ENCODE measurements at regions not wholly inside any gene's neighbourhood (a gene's known extent, or its start where the extent isn't known, plus 50 kb on each side); places are given as distances from the start of the nearest gene placed in this dataset.
"Not testable (repeated sequence)": the region's sequence is repeated elsewhere in the genome, so short reads cannot be mapped to it uniquely, and the experiment has no call there.

GRCh38 chr7:91383905-91384274, 119.7 kb downstream of the FZD1 start:
- no peak for DNase-seq (ENCODE audit: low read depth in 1 of 2, low spot score in 1 of 2)
- in situ Hi-C loops (cut with HindIII; ENCODE audit: low pct_unique_long_range_greater_than_20kb, low sequenced_read_pairs), result no loop called here
- no peak for TF ChIP-seq JUND (IDR thresholded peaks at IDR 0.05; ENCODE audit: low read depth)

GRCh38 chr7:91394757-91395156, 130.5 kb downstream of the FZD1 start:
- in situ Hi-C loops (cut with HindIII; ENCODE audit: low pct_unique_long_range_greater_than_20kb, low sequenced_read_pairs), result not testable (repeated sequence)

GRCh38 chr7:91395313-91395712, 131.1 kb downstream of the FZD1 start:
- DNase-seq (ENCODE audit: low read depth in 1 of 2, low spot score in 1 of 2); in situ Hi-C loops (cut with HindIII; ENCODE audit: low pct_unique_long_range_greater_than_20kb, low sequenced_read_pairs): not testable (repeated sequence)

More at GRCh38 chr7:91394757-91395156, 130.5 kb downstream of the FZD1 start:
- not testable (repeated sequence) for DNase-seq (ENCODE audit: low read depth in 1 of 2, low spot score in 1 of 2)

DNA sequence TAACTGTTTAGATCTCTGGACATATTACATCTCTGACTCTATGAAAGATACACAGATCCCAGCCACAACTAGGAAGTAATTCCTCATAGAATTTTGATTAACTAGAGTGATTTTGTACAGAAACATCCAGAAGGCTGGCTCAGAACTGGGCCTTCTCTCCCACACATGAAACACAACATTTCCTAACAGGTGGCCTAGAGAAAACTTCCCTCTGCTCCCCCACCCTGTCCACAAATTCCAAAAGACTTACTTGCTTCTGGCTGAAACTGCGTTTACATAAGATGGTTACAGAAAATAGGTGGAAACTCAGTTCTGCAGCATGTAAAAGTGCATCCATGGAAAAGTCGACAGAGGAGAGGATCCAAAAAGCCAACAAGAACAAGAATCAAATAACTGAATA, 132.9 kb downstream of the FZD1 start:
- DNase-seq (ENCODE audit: low read depth in 1 of 2, low spot score in 1 of 2), result no peak
- in situ Hi-C loops (cut with HindIII; ENCODE audit: low pct_unique_long_range_greater_than_20kb, low sequenced_read_pairs), result no loop called here
- no peak for TF ChIP-seq JUND (IDR thresholded peaks at IDR 0.05; ENCODE audit: low read depth)

- in situ Hi-C loops (cut with HindIII; ENCODE audit: low pct_unique_long_range_greater_than_20kb, low sequenced_read_pairs), result no loop called here
- DNase-seq (ENCODE audit: low read depth in 1 of 2, low spot score in 1 of 2), result no peak
- no peak for TF ChIP-seq JUND (IDR thresholded peaks at IDR 0.05; ENCODE audit: low read depth)
These were observed 133.4 kb downstream of the FZD1 start for GRCh38 chr7:91397612-91398011.

- in situ Hi-C loops (cut with HindIII; ENCODE audit: low pct_unique_long_range_greater_than_20kb, low sequenced_read_pairs), result no loop called here
- DNase-seq (ENCODE audit: low read depth in 1 of 2, low spot score in 1 of 2), result no peak
- no peak for TF ChIP-seq JUND (IDR thresholded peaks at IDR 0.05; ENCODE audit: low read depth)
These were observed 134.1 kb downstream of the FZD1 start for GRCh38 chr7:91398341-91398740.

DNA sequence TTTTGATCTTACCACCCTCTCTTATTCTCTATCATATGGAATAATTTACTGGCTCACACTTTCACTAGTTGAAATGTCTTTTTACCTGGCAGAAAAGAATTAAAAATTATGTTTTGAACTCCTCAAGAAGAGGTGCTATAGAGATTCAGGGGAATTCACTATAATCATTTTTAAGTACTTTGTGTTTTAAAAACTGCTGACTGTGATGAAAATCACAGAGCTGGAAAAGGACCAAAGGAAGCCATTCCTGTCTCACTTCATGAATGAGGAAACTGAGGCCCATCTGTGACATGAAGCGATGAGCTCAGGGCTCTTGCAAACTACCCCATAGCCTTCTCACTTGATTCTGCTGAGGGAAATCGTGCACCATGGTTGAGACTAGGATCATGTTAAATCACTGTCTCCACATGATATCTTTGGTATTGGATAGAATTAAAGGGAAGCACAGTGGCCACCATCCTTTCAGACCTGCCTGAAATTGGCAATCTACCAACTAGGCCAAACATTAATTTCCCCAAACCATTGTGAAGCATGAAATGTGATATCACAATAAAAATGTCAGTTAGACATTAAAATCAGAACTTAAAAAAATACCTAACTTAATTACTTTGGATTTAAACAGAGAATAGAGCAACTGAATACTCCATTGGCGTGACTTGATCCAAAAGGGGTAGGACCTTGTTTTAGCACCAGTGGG, 141.0 kb downstream of the FZD1 start:
- in situ Hi-C loops (cut with HindIII; ENCODE audit: low pct_unique_long_range_greater_than_20kb, low sequenced_read_pairs), result no loop called here
- no peak for TF ChIP-seq JUND (IDR thresholded peaks at IDR 0.05; ENCODE audit: low read depth)
- DNase-seq (ENCODE audit: low read depth in 1 of 2, low spot score in 1 of 2), result no peak

- DNase-seq (ENCODE audit: low read depth in 1 of 2, low spot score in 1 of 2); in situ Hi-C loops (cut with HindIII; ENCODE audit: low pct_unique_long_range_greater_than_20kb, low sequenced_read_pairs): not testable (repeated sequence)
These were observed 141.6 kb downstream of the FZD1 start for GRCh38 chr7:91405873-91406272.

- in situ Hi-C loops (cut with HindIII; ENCODE audit: low pct_unique_long_range_greater_than_20kb, low sequenced_read_pairs), result no loop called here
- TF ChIP-seq JUND (IDR thresholded peaks at IDR 0.05; ENCODE audit: low read depth), result no peak
- DNase-seq (ENCODE audit: low read depth in 1 of 2, low spot score in 1 of 2), result no peak
These were observed 143.7 kb downstream of the FZD1 start for GRCh38 chr7:91407942-91408341.

DNA sequence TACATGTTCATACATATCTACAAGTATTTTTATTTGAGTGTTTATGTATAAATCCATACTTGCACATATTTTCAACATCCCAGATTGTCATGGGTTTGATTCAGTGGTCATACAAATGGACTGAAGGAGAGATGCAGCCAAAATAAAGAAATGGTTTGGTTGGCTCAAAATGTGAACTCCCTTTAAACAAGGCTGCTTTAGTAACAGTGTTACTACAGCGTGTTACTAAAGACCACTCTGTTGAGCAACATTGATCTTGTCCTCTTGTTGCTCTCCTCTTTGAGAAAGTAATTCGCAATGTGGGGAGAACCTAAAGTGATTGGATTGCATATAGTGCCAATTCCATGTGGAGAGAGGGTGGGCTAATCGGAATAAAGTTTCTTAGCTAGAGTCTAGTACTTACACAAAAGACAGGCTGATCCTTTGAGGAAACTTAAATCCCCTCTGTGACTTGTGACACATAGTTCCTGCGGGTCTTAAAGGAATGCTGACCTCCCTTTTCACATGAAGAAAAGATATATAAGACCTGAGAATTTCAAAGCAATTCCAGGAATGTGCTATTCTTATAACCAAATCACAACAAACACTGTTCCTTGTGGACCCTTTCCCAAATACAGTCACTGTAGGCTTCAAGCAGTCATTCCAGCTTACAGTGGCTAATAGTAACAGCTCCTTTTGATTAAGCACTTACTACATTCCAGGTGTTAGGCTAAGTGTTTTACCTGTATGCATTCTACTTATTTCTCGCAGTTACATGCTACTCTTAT, 144.3 kb downstream of the FZD1 start:
- no peak for TF ChIP-seq JUND (IDR thresholded peaks at IDR 0.05; ENCODE audit: low read depth)
- DNase-seq (ENCODE audit: low read depth in 1 of 2, low spot score in 1 of 2), result no peak
- in situ Hi-C loops (cut with HindIII; ENCODE audit: low pct_unique_long_range_greater_than_20kb, low sequenced_read_pairs), result no loop called here

GRCh38 chr7:91411060-91411459, 146.8 kb downstream of the FZD1 start:
- in situ Hi-C loops (cut with HindIII; ENCODE audit: low pct_unique_long_range_greater_than_20kb, low sequenced_read_pairs), result no loop called here
- no peak for DNase-seq (ENCODE audit: low read depth in 1 of 2, low spot score in 1 of 2)
- TF ChIP-seq JUND (IDR thresholded peaks at IDR 0.05; ENCODE audit: low read depth), result no peak

GRCh38 chr7:91412298-91412697, 148.1 kb downstream of the FZD1 start:
- in situ Hi-C loops (cut with HindIII; ENCODE audit: low pct_unique_long_range_greater_than_20kb, low sequenced_read_pairs), result no loop called here
- DNase-seq (ENCODE audit: low read depth in 1 of 2, low spot score in 1 of 2), result no peak
- no peak for TF ChIP-seq JUND (IDR thresholded peaks at IDR 0.05; ENCODE audit: low read depth)

GRCh38 chr7:91414734-91415133, 150.5 kb downstream of the FZD1 start:
- TF ChIP-seq JUND (IDR thresholded peaks at IDR 0.05; ENCODE audit: low read depth), result no peak
- in situ Hi-C loops (cut with HindIII; ENCODE audit: low pct_unique_long_range_greater_than_20kb, low sequenced_read_pairs), result no loop called here
- no peak for DNase-seq (ENCODE audit: low read depth in 1 of 2, low spot score in 1 of 2)
